Endothelial cell of umbilical vein (primary cell): ENCODE measurements at regions not wholly inside any gene's neighbourhood (a gene's known extent, or its start where the extent isn't known, plus 50 kb on each side); places are given as distances from the start of the nearest gene placed in this dataset.

Source experiments
- BruUV-seq: library from RNA; stranded (reverse); fragments of 400-500 nt; replicated peaks from 2 replicates; lab custom pipeline; 2021; lab: Mats Ljungman, UMichigan
- CTCF ChIA-PET: fragments of 300-600, 350-600 bp; sonication (Branson Sonifier 250); formaldehyde crosslinking; loops from one replicate; lab custom pipeline; 2021; ENCODE audit warnings: antibody characterized with exemption, inconsistent platforms; lab: Charles Lee
- POLR2A ChIA-PET: fragments of 300-600, 350-600 bp; sonication (Branson Sonifier 250); formaldehyde crosslinking; loops from one replicate; lab custom pipeline; 2021; ENCODE audit warnings: antibody characterized with exemption, inconsistent platforms; lab: Charles Lee
- DNase-seq: peaks from one replicate; pipeline ENCODE4 v3.0.0-alpha.2; 2011; ENCODE audit warnings: low read depth, low spot score
- FAIRE-seq: peaks from 2 replicates; lab custom pipeline; 2011; peaks lifted over from hg19 to GRCh38; lab: Jason Lieb, UNC
- H2AFZ ChIP-seq: 2 replicates; pipeline ENCODE4 v1.6.0; 2012; ENCODE audit warnings: low read depth, low read length, control low read depth, inconsistent platforms
- H3K27ac ChIP-seq: 2 replicates; pipeline ENCODE4 v1.5.1; 2011; ENCODE audit warnings: low read depth, mild to moderate bottlenecking, control low read depth, low read length, moderate library complexity; ENCODE audit not compliant: insufficient read depth
- H3K27me3 ChIP-seq, 2 experiments: 2 replicates each; pipeline versions ENCODE4 v1.6.0 to v1.6.1; 2011; ENCODE audit warnings: low read length in 2 of 2, mixed read lengths in 1 of 2; ENCODE audit not compliant: control insufficient read depth in 2 of 2, insufficient read depth in 2 of 2
- H3K36me3 ChIP-seq, 2 experiments: 2 replicates in 1 of 2; 3 replicates in 1 of 2; pipeline ENCODE4 v1.5.1; 2011; ENCODE audit warnings: low read length in 2 of 2, mild to moderate bottlenecking in 1 of 2, moderate library complexity in 1 of 2; ENCODE audit not compliant: control insufficient read depth in 2 of 2, insufficient read depth in 2 of 2; ENCODE audit errors: extremely low read depth in 1 of 2
- H3K4me1 ChIP-seq: 3 replicates; pipeline ENCODE4 v1.5.1; 2011; ENCODE audit warnings: mild to moderate bottlenecking, low read length; ENCODE audit not compliant: control insufficient read depth, insufficient read depth; ENCODE audit errors: extremely low read depth
- H3K4me2 ChIP-seq: 2 replicates; pipeline ENCODE4 v1.6.1; 2011; ENCODE audit warnings: low read length, control low read depth, mixed read lengths; ENCODE audit not compliant: insufficient read depth
- H3K4me3 ChIP-seq, 3 experiments: fragments of 200-600 bp in 1 of 3; sonication (generic), shearing (Covaris generic) in 1 of 3; replicated peaks in 1 of 3; 2 replicates each; pipeline ENCODE4 v1.5.1; 2011 to 2016; ENCODE audit warnings: control low read depth in 3 of 3, low read length in 3 of 3, mild to moderate bottlenecking in 2 of 3, inconsistent platforms in 1 of 3, low read depth in 1 of 3, moderate library complexity in 1 of 3; ENCODE audit not compliant: insufficient read depth in 1 of 3
- H3K79me2 ChIP-seq: 2 replicates; pipeline ENCODE4 v1.6.0; 2012; ENCODE audit warnings: low read length, inconsistent platforms; ENCODE audit not compliant: control insufficient read depth, insufficient read depth
- H3K9ac ChIP-seq: replicated peaks from 2 replicates; pipeline ENCODE3; 2011; ENCODE audit warnings: low read length, control low read depth; ENCODE audit not compliant: insufficient read depth; ENCODE audit errors: extremely low read depth
- H3K9me1 ChIP-seq: replicated peaks from 3 replicates; pipeline ENCODE4 v1.6.0; 2011; ENCODE audit warnings: mild to moderate bottlenecking, low read length; ENCODE audit not compliant: control insufficient read depth, insufficient read depth; ENCODE audit errors: extremely low read depth
- H3K9me3 ChIP-seq: replicated peaks from 2 replicates; pipeline ENCODE4 v1.5.1; 2012; ENCODE audit warnings: low read length, inconsistent platforms; ENCODE audit not compliant: control insufficient read depth, insufficient read depth
- H4K20me1 ChIP-seq: replicated peaks from 2 replicates; pipeline ENCODE3; 2011; ENCODE audit warnings: mild to moderate bottlenecking, low read length; ENCODE audit not compliant: control insufficient read depth, insufficient read depth; ENCODE audit errors: extremely low read depth
- EZH2 ChIP-seq: IDR thresholded peaks from 2 replicates; pipeline ENCODE4 v1.6.1; 2012; ENCODE audit warnings: borderline replicate concordance, low read depth, mild to moderate bottlenecking, moderate library complexity, low read length, inconsistent platforms; ENCODE audit not compliant: severe bottlenecking
- FOS ChIP-seq: IDR thresholded peaks from 2 replicates; pipeline ENCODE4 v1.6.1; 2011; ENCODE audit warnings: mild to moderate bottlenecking, low read length, moderate library complexity, borderline replicate concordance; ENCODE audit not compliant: insufficient read depth
- GATA2 ChIP-seq: IDR thresholded peaks from 2 replicates; pipeline ENCODE4 v1.7.0; 2011; ENCODE audit warnings: low read depth, mild to moderate bottlenecking, moderate library complexity, mixed read lengths, low read length; ENCODE audit not compliant: insufficient read length, insufficient read depth
- JUN ChIP-seq: IDR thresholded peaks from 2 replicates; pipeline ENCODE4 v1.6.1; 2011; ENCODE audit warnings: borderline replicate concordance, low read depth; ENCODE audit not compliant: insufficient read length, insufficient read depth
- MAX ChIP-seq: IDR thresholded peaks from 2 replicates; pipeline ENCODE4 v1.6.1; 2011; ENCODE audit not compliant: insufficient read depth, insufficient read length
- MYC ChIP-seq: IDR thresholded peaks from one replicate; pipeline ENCODE4 v1.6.1; 2011; ENCODE audit warnings: mild to moderate bottlenecking, low read depth, low read length
- POLR2A ChIP-seq: IDR thresholded peaks from 2 replicates; pipeline ENCODE4 v1.6.1; 2012; ENCODE audit warnings: low read depth, mild to moderate bottlenecking, control low read depth, low read length
- POLR2AphosphoS5 ChIP-seq: IDR thresholded peaks from 2 replicates; pipeline ENCODE4 v1.6.1; 2012; ENCODE audit warnings: low read depth, mild to moderate bottlenecking, control low read depth, low read length, moderate library complexity; ENCODE audit not compliant: insufficient read depth
- dilution Hi-C: fragments of 300-500 bp; cut with MboI; formaldehyde crosslinking; loops from one replicate; pipeline ENCODE4 v1.15.0; 2019; ENCODE audit warnings: low sequenced_read_pairs; ENCODE audit not compliant: extremely low pct_ligation_motif_present
- intact Hi-C: fragments of 100-400 bp; cut with micrococcal nuclease; formaldehyde crosslinking; loops from one replicate; pipeline ENCODE4 v1.10.0; 2022
- TF ChIP-seq, protein P1 (sequence below), 2 donors: IDR thresholded peaks; 1 replicate in 1 of 2; 2 replicates in 1 of 2; pipeline ENCODE4 v1.5.1; 2011; ENCODE audit warnings: low read length in 2 of 2, mild to moderate bottlenecking in 2 of 2, moderate library complexity in 2 of 2, control low read depth in 1 of 2, inconsistent platforms in 1 of 2, low read depth in 1 of 2; ENCODE audit not compliant: insufficient read depth in 1 of 2; ENCODE audit errors: extremely low read depth in 1 of 2

GRCh38 chr3:113070681-113071113, 79.9 kb downstream of the GTPBP8 start:
- BruUV-seq, result no TSS peak
- no peaks in the 10 kb centered on the region for H3K79me2 ChIP-seq
- no peak for FAIRE-seq
- H3K36me3 ChIP-seq, result no peaks in the 10 kb centered on the region
- peaks cover 0 to 1% of the 10 kb centered on the region in 2 experiments for H3K27me3 ChIP-seq
- no peak overlapping the region for H3K27ac ChIP-seq
- H3K9me3 ChIP-seq, result no peaks in the 10 kb centered on the region
- ChIA-PET CTCF (interaction anchor here (0.5 to 1.5 kb wide), 4 partner anchors 12 to 336 kb away, joined by 4 read pairs; no protein-coding TSS in a partner anchor), POLR2A (no interaction called here)
- no peaks in the 10 kb centered on the region for H3K4me1 ChIP-seq
- H3K4me3 ChIP-seq, result no peak overlapping the region
- TF ChIP-seq POLR2AphosphoS5 (no peak), MYC (no peak), FOS (no peak), JUN (peak; percentile 33), GATA2 (no peak)
- no peaks in the 10 kb centered on the region for H4K20me1 ChIP-seq
- intact Hi-C loops (no loop called here), dilution Hi-C loops (no loop called here)
- DNase-seq, result no peak
- H3K9ac ChIP-seq, result no peak overlapping the region
- no peak overlapping the region for H2AFZ ChIP-seq
- H3K4me2 ChIP-seq, result no peak overlapping the region
- H3K9me1 ChIP-seq, result no peaks in the 10 kb centered on the region

GRCh38 chr3:113075588-113075987, 84.8 kb downstream of the GTPBP8 start:
- Histone ChIP-seq H3K4me1 (no peaks in the 10 kb centered on the region), H3K9me1 (no peaks in the 10 kb centered on the region), H3K9ac (no peak overlapping the region), H3K9me3 (no peaks in the 10 kb centered on the region), H2AFZ (no peak overlapping the region), H4K20me1 (no peaks in the 10 kb centered on the region), H3K4me3 (no peak overlapping the region), H3K4me2 (no peak overlapping the region), H3K36me3 (no peaks in the 10 kb centered on the region), H3K27me3 (no peaks in the 10 kb centered on the region), H3K27ac (no peak overlapping the region), H3K79me2 (no peaks in the 10 kb centered on the region)
- intact Hi-C loops (no loop called here), dilution Hi-C loops (no loop called here)
- ChIA-PET POLR2A (no interaction called here), CTCF (no interaction called here)
- no TSS peak for BruUV-seq
- TF ChIP-seq GATA2 (no peak), MAX (no peak), MYC (no peak), POLR2A (no peak), EZH2 (no peak), POLR2AphosphoS5 (no peak), JUN (no peak), FOS (no peak)
- TF ChIP-seq, protein P1, sequence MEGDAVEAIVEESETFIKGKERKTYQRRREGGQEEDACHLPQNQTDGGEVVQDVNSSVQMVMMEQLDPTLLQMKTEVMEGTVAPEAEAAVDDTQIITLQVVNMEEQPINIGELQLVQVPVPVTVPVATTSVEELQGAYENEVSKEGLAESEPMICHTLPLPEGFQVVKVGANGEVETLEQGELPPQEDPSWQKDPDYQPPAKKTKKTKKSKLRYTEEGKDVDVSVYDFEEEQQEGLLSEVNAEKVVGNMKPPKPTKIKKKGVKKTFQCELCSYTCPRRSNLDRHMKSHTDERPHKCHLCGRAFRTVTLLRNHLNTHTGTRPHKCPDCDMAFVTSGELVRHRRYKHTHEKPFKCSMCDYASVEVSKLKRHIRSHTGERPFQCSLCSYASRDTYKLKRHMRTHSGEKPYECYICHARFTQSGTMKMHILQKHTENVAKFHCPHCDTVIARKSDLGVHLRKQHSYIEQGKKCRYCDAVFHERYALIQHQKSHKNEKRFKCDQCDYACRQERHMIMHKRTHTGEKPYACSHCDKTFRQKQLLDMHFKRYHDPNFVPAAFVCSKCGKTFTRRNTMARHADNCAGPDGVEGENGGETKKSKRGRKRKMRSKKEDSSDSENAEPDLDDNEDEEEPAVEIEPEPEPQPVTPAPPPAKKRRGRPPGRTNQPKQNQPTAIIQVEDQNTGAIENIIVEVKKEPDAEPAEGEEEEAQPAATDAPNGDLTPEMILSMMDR (IDR thresholded peaks at IDR 0.05; ENCODE audit: extremely low read depth in 1 of 2, insufficient read depth in 1 of 2, low read depth in 1 of 2, low read length in 2 of 2), result no peak
- DNase-seq (no peak), FAIRE-seq (no peak)
